ENCODE measurements at regions not wholly inside any gene's neighbourhood (a gene's known extent, or its start where the extent isn't known, plus 50 kb on each side); places are given as distances from the start of the nearest gene placed in this dataset.
"Not testable (repeated sequence)": the region's sequence is repeated elsewhere in the genome, so short reads cannot be mapped to it uniquely, and the experiment has no call there.

- intact Hi-C loops (cut with micrococcal nuclease): no loop called here
These were observed 629.6 kb upstream of the VRK2 start for GRCh38 chr2:57417007-57417406.

DNA sequence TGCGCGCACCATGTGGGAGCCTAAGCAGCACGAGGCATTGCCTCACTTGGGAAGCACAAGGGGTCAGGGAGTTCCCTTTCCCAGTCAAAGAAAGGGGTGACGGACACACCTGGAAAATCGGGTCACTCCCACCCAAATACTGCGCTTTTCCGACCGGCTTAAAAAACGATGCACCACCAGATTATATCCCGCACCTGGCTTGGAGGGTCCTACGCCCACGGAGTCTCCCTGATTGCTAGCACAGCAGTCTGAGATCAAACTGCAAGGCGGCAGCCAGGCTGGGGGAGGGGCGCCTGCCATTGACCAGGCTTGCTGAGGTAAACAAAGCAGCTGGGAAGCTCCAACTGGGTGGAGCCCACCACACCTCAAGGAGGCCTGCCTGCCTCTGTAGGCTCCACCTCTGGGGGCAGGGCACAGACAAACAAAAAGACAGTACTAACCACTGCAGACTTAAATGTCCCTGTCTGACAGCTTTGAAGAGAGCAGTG is 627.7 kb upstream of the VRK2 start:
- intact Hi-C loops (cut with micrococcal nuclease): not testable (repeated sequence)

DNA sequence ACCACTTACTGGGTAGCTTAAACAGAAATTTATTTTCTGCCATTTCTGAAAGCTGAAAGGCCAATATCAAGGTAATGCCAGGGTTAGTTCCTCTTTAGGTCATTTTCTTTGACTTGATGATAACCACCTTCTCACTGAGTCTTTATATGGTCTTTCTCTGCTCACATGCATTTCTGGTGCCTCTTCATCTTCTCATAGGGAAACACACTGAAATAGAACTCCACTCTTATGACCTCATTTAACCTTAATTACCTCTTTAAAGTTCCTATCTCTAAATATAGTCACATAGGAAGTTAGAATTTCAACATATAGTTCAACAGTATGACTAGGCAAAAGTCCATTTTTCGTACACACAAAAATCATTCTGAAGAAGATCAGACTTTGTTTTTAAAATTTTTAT is 616.8 kb upstream of the VRK2 start:
- intact Hi-C loops (cut with micrococcal nuclease): no loop called here

DNA sequence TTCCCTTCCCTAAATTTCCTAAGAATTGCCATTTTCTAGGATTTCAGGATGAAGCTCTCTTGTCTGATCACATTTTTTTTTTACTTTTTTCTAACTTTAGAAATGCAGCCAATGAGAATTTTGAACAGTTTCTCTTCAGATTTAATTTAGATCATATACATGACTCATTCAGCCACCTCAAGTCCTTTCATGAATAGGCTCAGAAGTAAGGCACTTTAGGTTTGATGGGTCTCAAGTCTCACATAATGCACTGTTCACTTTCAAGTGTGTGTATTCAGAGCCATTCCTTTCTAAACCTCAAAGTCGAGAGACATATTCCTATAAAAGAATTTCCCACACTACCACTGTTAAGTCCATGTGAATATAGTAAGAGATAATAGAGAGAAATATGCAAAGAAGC is 614.1 kb upstream of the VRK2 start:
- intact Hi-C loops (cut with micrococcal nuclease): no loop called here

GRCh38 chr2:57434441-57434840 is 612.2 kb upstream of the VRK2 start:
- intact Hi-C loops (cut with micrococcal nuclease): no loop called here

DNA sequence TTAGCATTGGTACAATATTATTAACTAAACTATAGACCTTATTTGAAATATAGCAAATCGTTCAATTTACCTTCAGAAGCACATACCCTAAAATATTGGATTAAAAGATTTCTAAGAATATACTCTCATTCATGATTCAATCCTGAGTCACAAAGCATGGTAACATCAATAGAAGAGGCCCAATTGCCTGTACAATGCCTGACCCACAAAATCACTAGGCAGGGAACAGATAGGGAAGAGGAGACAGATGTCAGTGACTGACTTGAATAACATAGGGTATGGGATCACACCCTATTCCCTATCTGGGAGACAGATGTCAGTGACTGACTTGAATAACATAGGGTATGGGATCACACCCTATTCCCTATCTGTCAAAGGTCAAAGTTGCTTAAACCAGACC is 611.6 kb upstream of the VRK2 start:
- intact Hi-C loops (cut with micrococcal nuclease): no loop called here

DNA sequence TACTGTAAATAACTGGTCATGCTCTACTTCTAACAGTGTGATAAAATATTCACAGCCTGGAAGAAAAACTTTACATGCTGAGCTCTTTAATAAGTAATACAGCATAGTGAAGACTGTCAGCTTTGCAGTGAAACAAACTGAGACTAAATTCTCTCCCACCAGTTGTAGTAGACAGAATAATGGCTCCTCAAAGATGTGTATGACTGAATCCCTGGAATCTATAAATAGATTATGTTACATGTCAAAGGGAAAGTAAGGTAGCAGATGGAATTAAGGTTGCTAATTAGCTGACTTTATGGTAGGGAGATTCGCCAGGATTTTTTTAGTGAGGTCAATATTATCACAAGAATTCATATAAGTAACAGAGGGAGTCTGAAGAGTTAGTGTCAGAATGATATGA is 609.5 kb upstream of the VRK2 start:
- intact Hi-C loops (cut with micrococcal nuclease): no loop called here

- intact Hi-C loops (cut with micrococcal nuclease): no loop called here
These were observed 606.2 kb upstream of the VRK2 start for GRCh38 chr2:57440437-57440836.

- intact Hi-C loops (cut with micrococcal nuclease): no loop called here
These were observed 603.5 kb upstream of the VRK2 start for GRCh38 chr2:57443086-57443485.

GRCh38 chr2:57443973-57444521 is 602.6 kb upstream of the VRK2 start:
- intact Hi-C loops (cut with micrococcal nuclease): no loop called here

DNA sequence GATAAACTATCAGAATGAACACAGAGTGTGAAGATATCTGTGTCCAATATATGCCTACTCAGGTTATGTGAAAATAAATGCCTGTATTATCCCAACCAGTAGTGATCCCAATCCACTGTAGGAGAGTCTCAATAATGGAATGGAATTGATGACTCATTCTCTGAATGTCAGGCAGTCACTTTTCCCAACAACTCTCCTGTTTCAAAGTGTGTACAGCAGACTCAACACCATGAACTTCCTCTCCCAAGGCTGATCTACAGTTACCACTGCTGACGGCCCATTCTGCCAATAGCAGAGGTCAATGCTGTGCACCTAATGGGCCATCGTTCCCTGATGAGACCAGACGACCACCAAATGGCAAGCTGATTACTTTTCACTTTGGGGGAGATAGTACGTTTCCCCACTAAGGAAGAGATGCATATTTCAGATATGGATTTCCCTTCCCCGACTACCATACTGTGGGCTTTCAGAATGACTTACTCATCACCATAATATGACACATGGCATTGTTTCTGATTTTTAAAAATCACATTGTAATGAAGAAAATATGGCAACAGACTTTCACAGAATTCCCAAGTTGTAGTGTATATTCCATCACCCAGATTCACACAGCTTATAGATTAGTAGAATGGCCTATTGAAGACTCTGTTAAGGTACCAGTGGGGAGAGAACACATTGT is 601.7 kb upstream of the VRK2 start:
- intact Hi-C loops (cut with micrococcal nuclease): no loop called here

DNA sequence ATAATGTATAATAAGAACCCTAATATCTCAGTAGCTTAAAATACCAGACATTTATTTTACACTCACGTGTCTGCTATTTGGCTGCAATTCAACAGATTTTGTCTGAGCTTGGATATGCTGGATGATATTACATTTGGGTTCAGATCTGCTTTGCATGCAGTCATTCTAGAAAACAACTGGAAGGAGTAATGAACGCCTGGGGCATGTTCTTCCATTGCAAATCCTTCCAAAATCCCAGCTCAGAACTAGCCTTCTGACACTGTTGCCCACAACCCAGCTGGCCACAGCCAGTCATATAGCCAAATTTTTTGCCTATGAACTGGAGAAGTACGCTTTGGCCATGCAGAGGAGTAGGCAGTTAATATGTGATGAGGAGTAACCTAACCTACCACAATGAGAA is 597.8 kb upstream of the VRK2 start:
- intact Hi-C loops (cut with micrococcal nuclease): no loop called here

GRCh38 chr2:57450170-57450569 is 596.4 kb upstream of the VRK2 start:
- intact Hi-C loops (cut with micrococcal nuclease): no loop called here

- intact Hi-C loops (cut with micrococcal nuclease): no loop called here
These were observed 594.0 kb upstream of the VRK2 start for GRCh38 chr2:57452634-57453033.

- intact Hi-C loops (cut with micrococcal nuclease): no loop called here
These were observed 592.7 kb upstream of the VRK2 start for GRCh38 chr2:57453945-57454344.

DNA sequence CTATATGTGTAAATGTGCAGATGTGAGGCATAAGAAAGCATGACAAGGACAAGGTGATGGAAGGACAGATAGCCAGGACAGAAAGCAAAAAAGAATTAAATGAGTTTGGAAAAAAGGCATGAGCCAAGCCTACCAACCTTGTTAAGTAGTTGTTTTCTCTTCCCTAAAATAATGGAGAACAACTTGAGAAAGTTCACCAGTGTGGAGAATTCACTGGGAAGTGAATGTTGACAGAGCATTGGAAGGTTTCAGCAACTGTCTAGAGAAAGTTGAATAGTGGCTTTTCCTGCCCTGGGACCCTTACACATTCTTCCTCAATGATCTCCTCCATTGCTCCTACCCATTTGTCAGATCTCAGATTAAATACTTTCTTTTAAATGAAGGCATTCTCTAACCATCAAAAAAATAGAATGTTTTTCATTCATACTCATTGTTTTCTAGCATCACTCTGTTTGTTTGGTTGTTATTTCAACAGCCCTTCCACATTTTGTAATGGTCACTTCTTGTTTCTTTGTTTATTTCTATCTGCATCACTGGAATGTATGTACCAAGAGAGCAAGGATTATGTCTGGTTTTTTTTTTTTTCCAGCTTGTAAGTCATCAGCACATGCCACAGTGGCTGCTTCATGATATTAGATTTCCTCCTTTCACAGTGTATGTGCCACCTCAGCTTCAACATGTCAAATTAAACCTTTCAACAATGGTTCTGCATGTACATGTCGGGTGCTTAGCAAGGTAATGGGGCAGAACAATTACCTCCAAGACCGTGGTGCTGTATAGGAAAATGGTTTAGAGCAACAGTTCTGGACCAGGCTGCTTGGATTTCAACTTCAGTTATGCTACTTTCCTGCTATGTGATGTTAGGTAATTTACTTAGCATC is 586.0 kb upstream of the VRK2 start:
- intact Hi-C loops (cut with micrococcal nuclease): no loop called here

GRCh38 chr2:57461624-57462023 is 585.0 kb upstream of the VRK2 start:
- intact Hi-C loops (cut with micrococcal nuclease): no loop called here

DNA sequence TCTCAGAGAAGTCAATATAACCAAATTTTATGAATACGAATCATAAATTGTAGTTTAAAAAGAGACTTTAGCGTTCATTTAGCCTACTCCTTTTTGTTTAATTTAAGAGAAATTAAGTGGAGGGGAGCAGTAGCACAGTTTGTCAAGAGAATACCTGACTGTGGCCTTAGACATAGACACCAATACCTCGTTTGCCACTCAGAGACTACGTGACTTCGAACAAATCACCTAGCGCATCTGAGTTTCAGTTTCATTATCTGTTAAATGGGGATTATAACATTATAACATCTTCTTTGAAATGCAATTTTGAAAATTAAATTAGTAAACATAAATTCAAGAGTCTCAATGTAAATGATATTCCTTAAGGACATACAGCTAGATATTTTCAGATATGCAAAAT is 581.5 kb upstream of the VRK2 start:
- intact Hi-C loops (cut with micrococcal nuclease): no loop called here

- intact Hi-C loops (cut with micrococcal nuclease): no loop called here
These were observed 580.6 kb upstream of the VRK2 start for GRCh38 chr2:57465967-57466366.

DNA sequence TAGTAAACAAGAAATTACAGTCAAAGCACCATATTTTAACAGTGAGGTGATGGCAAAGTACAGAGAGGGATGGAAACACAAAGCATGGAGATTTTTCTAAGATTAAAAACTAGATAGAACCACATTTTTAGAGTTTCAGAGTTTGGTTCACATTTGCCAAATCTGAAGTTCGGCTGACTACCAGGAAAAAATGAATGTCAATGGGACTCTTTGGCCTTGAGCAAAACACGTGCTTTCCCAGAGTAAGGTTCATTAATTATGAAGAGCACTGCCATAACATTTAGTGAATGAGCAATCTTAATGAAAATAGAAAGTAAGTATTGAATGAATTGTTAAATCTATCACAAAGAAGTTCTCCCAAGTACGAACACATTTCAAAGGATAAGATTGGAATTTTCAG is 571.2 kb upstream of the VRK2 start:
- intact Hi-C loops (cut with micrococcal nuclease): no loop called here

DNA sequence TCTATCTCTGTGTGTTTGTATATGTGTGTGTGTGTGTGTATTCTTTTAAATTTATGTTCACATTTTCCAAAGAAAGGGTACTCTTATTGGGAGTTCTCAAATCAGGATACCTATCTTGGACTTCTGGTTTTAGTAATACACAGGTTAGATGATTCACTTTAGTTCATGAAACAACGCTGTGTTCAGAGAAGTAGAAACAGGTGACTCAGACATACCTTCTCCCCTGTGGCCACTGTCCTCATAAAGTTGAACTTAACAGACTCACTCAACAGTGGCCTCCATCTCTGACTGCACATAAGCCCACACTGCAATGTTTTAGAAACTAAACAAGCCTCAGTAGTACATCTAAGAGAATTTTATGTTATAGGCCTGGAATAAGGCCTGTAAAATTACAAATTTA is 566.6 kb upstream of the VRK2 start:
- intact Hi-C loops (cut with micrococcal nuclease): no loop called here

- intact Hi-C loops (cut with micrococcal nuclease): no loop called here
These were observed 558.5 kb upstream of the VRK2 start for GRCh38 chr2:57488061-57488460.

DNA sequence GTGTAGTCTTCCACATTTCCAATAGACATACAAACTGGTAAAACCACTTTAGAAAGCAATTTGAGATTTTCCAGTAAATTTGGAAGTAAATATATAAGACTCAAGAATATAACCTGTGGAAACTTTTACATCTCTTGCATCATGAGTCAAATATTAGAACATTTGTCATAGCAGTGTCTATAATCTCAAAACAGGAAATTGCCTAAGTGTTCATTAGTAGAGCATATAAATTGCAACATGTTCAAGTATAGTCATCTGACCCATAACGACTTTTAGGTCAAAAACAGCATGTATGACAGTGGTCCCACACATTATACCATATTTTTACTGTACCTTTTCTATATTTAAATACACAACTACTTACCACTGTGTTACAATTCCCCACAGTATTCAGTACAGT is 555.9 kb upstream of the VRK2 start:
- intact Hi-C loops (cut with micrococcal nuclease): no loop called here
